ENCODE measurements at regions not wholly inside any gene's neighbourhood (a gene's known extent, or its start where the extent isn't known, plus 50 kb on each side); places are given as distances from the start of the nearest gene placed in this dataset.

DNA sequence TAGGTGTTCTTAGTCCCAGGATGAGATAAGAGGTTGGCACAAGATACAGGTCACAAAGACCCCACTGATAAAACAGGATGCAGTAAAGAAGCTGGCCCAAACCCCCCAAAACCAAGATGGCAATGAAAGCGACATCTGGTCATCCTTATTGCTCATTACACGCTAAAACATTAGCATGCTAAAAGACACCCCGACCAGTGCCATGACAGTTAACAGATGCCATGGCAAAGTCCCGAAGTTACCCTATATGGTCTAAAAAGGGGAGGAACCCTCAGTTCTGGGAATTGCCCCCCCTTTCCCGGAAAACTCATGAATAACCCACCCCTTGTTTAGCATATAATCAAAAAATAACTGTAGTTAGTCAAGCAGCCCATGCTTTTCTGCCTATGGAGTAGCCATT is 251.1 kb downstream of the SLC4A3 start:
- TF ChIP-seq, protein P1, sequence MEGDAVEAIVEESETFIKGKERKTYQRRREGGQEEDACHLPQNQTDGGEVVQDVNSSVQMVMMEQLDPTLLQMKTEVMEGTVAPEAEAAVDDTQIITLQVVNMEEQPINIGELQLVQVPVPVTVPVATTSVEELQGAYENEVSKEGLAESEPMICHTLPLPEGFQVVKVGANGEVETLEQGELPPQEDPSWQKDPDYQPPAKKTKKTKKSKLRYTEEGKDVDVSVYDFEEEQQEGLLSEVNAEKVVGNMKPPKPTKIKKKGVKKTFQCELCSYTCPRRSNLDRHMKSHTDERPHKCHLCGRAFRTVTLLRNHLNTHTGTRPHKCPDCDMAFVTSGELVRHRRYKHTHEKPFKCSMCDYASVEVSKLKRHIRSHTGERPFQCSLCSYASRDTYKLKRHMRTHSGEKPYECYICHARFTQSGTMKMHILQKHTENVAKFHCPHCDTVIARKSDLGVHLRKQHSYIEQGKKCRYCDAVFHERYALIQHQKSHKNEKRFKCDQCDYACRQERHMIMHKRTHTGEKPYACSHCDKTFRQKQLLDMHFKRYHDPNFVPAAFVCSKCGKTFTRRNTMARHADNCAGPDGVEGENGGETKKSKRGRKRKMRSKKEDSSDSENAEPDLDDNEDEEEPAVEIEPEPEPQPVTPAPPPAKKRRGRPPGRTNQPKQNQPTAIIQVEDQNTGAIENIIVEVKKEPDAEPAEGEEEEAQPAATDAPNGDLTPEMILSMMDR (IDR thresholded peaks at IDR 0.05; ENCODE audit: low read length, missing control alignments), result no peak
- H3K4me3 ChIP-seq (replicated peaks; ENCODE audit: low read depth, low read length), result no peak overlapping the region
- DNase-seq (ENCODE audit: low read depth), result no peak

DNA sequence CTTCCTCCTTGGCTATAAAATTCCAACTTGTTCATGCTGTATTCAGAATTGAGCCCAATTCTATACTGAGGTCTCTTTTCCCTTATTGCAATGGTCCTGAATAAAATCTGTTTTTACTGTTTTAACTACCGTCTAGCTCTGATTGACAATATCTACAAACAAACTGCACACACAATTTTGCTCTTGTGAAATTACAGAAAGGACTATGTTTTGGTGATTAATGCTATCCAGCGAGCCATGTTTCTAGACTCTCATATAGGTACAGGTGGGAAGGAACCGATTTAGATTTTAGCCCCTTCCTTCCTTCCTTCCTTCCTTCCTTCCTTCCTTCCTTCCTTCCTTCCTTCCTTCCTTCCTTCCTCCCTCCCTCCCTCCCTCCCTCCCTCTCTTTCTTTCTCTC is 254.4 kb downstream of the SLC4A3 start:
- TF ChIP-seq, protein P1 (IDR thresholded peaks at IDR 0.05; ENCODE audit: low read length, missing control alignments), result no peak
- DNase-seq (ENCODE audit: low read depth), result no peak
- no peak overlapping the region for H3K4me3 ChIP-seq (replicated peaks; ENCODE audit: low read depth, low read length)

GRCh38 chr2:219886615-219887014 is 259.2 kb downstream of the SLC4A3 start:
- TF ChIP-seq, protein P1 (IDR thresholded peaks at IDR 0.05; ENCODE audit: low read length, missing control alignments), result no peak
- no peak for DNase-seq (ENCODE audit: low read depth)
- no peak overlapping the region for H3K4me3 ChIP-seq (replicated peaks; ENCODE audit: low read depth, low read length)

- no peak for DNase-seq (ENCODE audit: low read depth)
- no peak overlapping the region for H3K4me3 ChIP-seq (replicated peaks; ENCODE audit: low read depth, low read length)
- TF ChIP-seq, protein P1 (IDR thresholded peaks at IDR 0.05; ENCODE audit: low read length, missing control alignments), result no peak
Observed at GRCh38 chr2:219887870-219888269, 260.4 kb downstream of the SLC4A3 start.

GRCh38 chr2:219893541-219893940 is 266.1 kb downstream of the SLC4A3 start:
- TF ChIP-seq, protein P1 (IDR thresholded peaks at IDR 0.05; ENCODE audit: low read length, missing control alignments), result no peak
- DNase-seq (ENCODE audit: low read depth), result no peak
- no peak overlapping the region for H3K4me3 ChIP-seq (replicated peaks; ENCODE audit: low read depth, low read length)

GRCh38 chr2:219897456-219897855 is 270.0 kb downstream of the SLC4A3 start:
- no peak for DNase-seq (ENCODE audit: low read depth)
- H3K4me3 ChIP-seq (replicated peaks; ENCODE audit: low read depth, low read length), result no peak overlapping the region
- TF ChIP-seq, protein P1 (IDR thresholded peaks at IDR 0.05; ENCODE audit: low read length, missing control alignments), result no peak

DNA sequence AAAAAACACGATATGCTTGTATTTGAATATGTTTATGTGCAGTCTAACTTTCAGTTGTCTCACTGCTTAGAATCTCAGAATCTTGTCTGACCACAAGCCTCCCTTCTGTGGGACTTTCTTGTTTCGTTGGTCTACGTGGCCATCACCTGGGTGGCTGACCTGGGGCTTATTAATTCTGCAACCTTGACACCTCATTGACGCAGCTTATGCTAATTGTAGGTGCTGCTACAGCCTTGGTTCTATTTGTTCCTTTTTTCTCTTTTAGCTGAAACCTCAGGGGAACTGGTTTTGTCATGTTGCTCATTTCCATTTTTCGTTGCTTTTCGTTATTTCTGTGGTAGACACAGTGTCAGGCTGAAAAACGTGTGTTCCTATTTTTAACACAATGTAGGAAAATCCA is 273.7 kb downstream of the SLC4A3 start:
- TF ChIP-seq, protein P1 (IDR thresholded peaks at IDR 0.05; ENCODE audit: low read length, missing control alignments), result no peak
- H3K4me3 ChIP-seq (replicated peaks; ENCODE audit: low read depth, low read length), result no peak overlapping the region
- DNase-seq (ENCODE audit: low read depth), result no peak
